Calu3 (cell line): ENCODE measurements at regions not wholly inside any gene's neighbourhood (a gene's known extent, or its start where the extent isn't known, plus 50 kb on each side); places are given as distances from the start of the nearest gene placed in this dataset.

Source experiments
- BruUV-seq: library from RNA; stranded (reverse); fragments of 400-500 nt; replicated peaks from 2 replicates; lab custom pipeline; 2021; lab: Mats Ljungman, UMichigan
- CTCF ChIA-PET: fragments of 300-600 bp; sonication (Branson Sonifier 250); formaldehyde crosslinking; loops from one replicate; lab custom pipeline; 2022; ENCODE audit warnings: antibody characterized with exemption; lab: Charles Lee
- DNase-seq: peaks from one replicate; pipeline ENCODE4 v3.0.0; 2022
- H3K27ac Mint-ChIP-seq: one replicate; pipeline ENCODE4 v1.8.0; 2022; ENCODE audit warnings: mixed read lengths; ENCODE audit not compliant: unreplicated experiment
- H3K27me3 Mint-ChIP-seq: one replicate; pipeline ENCODE4 v1.8.0; 2022; ENCODE audit warnings: mixed read lengths; ENCODE audit not compliant: unreplicated experiment
- H3K36me3 Mint-ChIP-seq: one replicate; pipeline ENCODE4 v1.8.0; 2022; ENCODE audit warnings: mild to moderate bottlenecking, moderate library complexity, mixed read lengths; ENCODE audit not compliant: insufficient read depth, unreplicated experiment
- H3K4me1 Mint-ChIP-seq: one replicate; pipeline ENCODE4 v1.8.0; 2022; ENCODE audit warnings: mild to moderate bottlenecking, low read depth, mixed read lengths; ENCODE audit not compliant: unreplicated experiment
- H3K4me3 Mint-ChIP-seq: one replicate; pipeline ENCODE4 v1.8.0; 2022; ENCODE audit warnings: mild to moderate bottlenecking, low read depth, moderate library complexity, mixed read lengths; ENCODE audit not compliant: unreplicated experiment
- H3K9me3 Mint-ChIP-seq: one replicate; pipeline ENCODE4 v1.8.0; 2022; ENCODE audit warnings: low read depth, mixed read lengths; ENCODE audit not compliant: unreplicated experiment
- CTCF ChIP-seq: fragments of 200-600 bp; IDR thresholded peaks from one replicate; pipeline ENCODE4 v1.8.0; 2022; ENCODE audit warnings: antibody characterized with exemption; ENCODE audit not compliant: unreplicated experiment
- intact Hi-C: fragments of 100-400 bp; cut with micrococcal nuclease; formaldehyde crosslinking; loops from one replicate; pipeline ENCODE4 v1.10.0; 2022; ENCODE audit not compliant: unreplicated experiment

DNA sequence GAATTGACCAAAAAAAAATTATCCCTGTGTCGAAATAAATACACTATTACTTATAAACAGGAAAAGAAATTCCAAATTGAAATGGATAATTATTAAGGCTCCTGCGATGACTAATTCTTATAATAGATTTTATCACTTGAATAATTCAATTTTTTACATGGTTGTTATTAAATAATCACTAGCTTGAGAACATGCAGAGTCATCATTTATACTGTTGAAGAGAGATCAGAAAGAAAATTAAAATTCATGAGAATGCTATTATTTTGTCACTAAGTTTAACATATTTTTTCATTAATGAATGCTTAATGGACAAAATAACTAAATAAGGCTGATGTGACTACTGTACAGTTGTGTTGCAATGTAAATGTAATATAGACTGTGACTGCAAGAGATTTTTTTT, 1011.3 kb upstream of the C9orf72 start:
- intact Hi-C loops = no loop called here
- Mint-ChIP-seq H3K27ac (no peak overlapping the region), H3K36me3 (no peaks in the 10 kb centered on the region), H3K4me3 (no peak overlapping the region), H3K27me3 (no peaks in the 10 kb centered on the region), H3K4me1 (no peaks in the 10 kb centered on the region), H3K9me3 (no peaks in the 10 kb centered on the region)
- no peak for TF ChIP-seq CTCF
- no peak for DNase-seq
- CTCF ChIA-PET = no interaction called here
- no TSS peak for BruUV-seq

- Mint-ChIP-seq H3K4me1 (no peaks in the 10 kb centered on the region), H3K9me3 (no peaks in the 10 kb centered on the region), H3K27ac (no peak overlapping the region), H3K4me3 (no peak overlapping the region), H3K27me3 (no peaks in the 10 kb centered on the region), H3K36me3 (no peaks in the 10 kb centered on the region)
- no peak for DNase-seq
- TF ChIP-seq CTCF = no peak
- intact Hi-C loops = no loop called here
- BruUV-seq = no TSS peak
- CTCF ChIA-PET = no interaction called here
These were observed 1013.8 kb upstream of the C9orf72 start for GRCh38 chr9:28587052-28587451.

DNA sequence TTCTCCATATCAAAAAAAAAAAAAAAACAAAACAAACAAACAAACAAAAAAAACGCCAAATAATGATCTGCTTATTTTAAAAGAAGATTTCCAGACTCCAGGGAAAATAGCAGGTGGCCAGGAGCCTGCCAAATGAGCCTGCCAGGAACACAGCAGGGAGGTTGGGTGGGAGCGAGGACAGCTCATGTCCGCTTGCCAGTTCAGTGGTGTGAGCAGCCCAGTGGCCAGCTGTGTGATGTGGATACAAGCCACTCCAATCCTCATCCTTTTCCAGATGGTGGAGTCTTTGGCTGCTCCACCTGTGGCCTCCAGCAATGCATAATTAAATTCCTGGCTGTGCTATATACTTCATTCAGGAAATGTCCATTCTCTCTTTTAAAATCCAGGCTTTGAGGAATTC, 1025.1 kb upstream of the C9orf72 start:
- TF ChIP-seq CTCF = no peak
- Mint-ChIP-seq H3K27me3 (no peaks in the 10 kb centered on the region), H3K4me3 (no peak overlapping the region), H3K4me1 (no peaks in the 10 kb centered on the region), H3K9me3 (no peaks in the 10 kb centered on the region), H3K27ac (no peak overlapping the region), H3K36me3 (no peaks in the 10 kb centered on the region)
- DNase-seq = no peak
- CTCF ChIA-PET = no interaction called here
- intact Hi-C loops = no loop called here
- BruUV-seq = no TSS peak

DNA sequence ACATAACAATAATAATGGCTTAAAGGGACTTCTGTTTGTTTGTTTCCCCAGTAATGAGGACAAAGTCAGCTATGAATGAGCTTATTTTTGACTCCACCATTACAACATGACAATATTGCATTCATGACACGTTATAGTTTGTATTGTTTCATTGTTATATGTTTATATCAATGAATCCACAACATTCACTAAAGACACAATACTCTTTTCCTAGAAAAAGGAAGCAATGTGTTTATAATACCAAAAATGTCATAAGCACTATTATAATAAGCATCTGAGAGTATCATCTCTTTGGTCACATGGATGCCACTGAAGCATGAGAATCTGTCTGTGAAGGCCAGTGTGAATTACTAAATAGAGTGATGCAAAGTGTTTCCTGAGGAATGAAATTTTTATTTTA, 1026.9 kb upstream of the C9orf72 start:
- TF ChIP-seq CTCF = no peak
- H3K36me3 Mint-ChIP-seq = no peaks in the 10 kb centered on the region
- H3K9me3 Mint-ChIP-seq = no peaks in the 10 kb centered on the region
- intact Hi-C loops = no loop called here
- no peak overlapping the region for H3K4me3 Mint-ChIP-seq
- H3K27me3 Mint-ChIP-seq = no peaks in the 10 kb centered on the region
- no TSS peak for BruUV-seq
- no peak for DNase-seq
- CTCF ChIA-PET = no interaction called here
- H3K27ac Mint-ChIP-seq = no peak overlapping the region
- no peaks in the 10 kb centered on the region for H3K4me1 Mint-ChIP-seq
